CD4-positive, alpha-beta T cell (primary cell): ENCODE measurements at regions not wholly inside any gene's neighbourhood (a gene's known extent, or its start where the extent isn't known, plus 50 kb on each side); places are given as distances from the start of the nearest gene placed in this dataset.

Experiments
- ATAC-seq: fragments of 200-7000 bp; cut with Tn5 transposase; one replicate; pipeline ENCODE4 v1.10.0; 2022; ENCODE audit warnings: mild to moderate bottlenecking; ENCODE audit not compliant: poor library complexity
- CTCF ChIA-PET: fragments of 350-600 bp; sonication (Branson Sonifier 250); formaldehyde crosslinking; loops from one replicate; lab custom pipeline; 2021; ENCODE audit warnings: antibody characterized with exemption, inconsistent platforms; lab: Charles Lee
- POLR2A ChIA-PET: fragments of 350-600 bp; sonication (Branson Sonifier 250); formaldehyde crosslinking; loops from one replicate; lab custom pipeline; 2021; ENCODE audit warnings: antibody characterized with exemption, inconsistent platforms; lab: Charles Lee
- DNase-seq, 14 experiments: peaks; one replicate each; pipeline ENCODE4 v3.0.0-alpha.2; 2013 to 2020; ENCODE audit warnings: mixed read lengths in 2 of 14
- H3K27ac ChIP-seq, 2 donors: one replicate each; pipeline versions ENCODE4 v1.5.1 to v1.7.0; 2013; ENCODE audit warnings: low read length in 2 of 2, low read depth in 1 of 2, mild to moderate bottlenecking in 1 of 2
- H3K27me3 ChIP-seq, 2 experiments: 1 replicate in 1 of 2; 2 replicates in 1 of 2; pipeline versions ENCODE4 v1.6.1 to v1.7.0; 2013; ENCODE audit warnings: low read length in 2 of 2, control low read depth in 1 of 2, mild to moderate bottlenecking in 1 of 2, moderate library complexity in 1 of 2; ENCODE audit not compliant: insufficient read depth in 2 of 2, control insufficient read depth in 1 of 2
- H3K36me3 ChIP-seq: one replicate; pipeline ENCODE4 v1.6.1; 2013; ENCODE audit warnings: low read length, control low read depth; ENCODE audit not compliant: insufficient read depth
- H3K4me1 ChIP-seq: one replicate; pipeline ENCODE4 v1.6.1; 2013; ENCODE audit warnings: low read length, control low read depth; ENCODE audit not compliant: insufficient read depth
- H3K4me3 ChIP-seq: one replicate; pipeline ENCODE4 v1.5.1; 2013; ENCODE audit warnings: mild to moderate bottlenecking, low read length, moderate library complexity
- H3K9me3 ChIP-seq, 2 experiments: 1 replicate in 1 of 2; 2 replicates in 1 of 2; pipeline versions ENCODE4 v1.6.1 to v1.7.0; 2013; ENCODE audit warnings: low read length in 2 of 2, mild to moderate bottlenecking in 2 of 2, control low read depth in 1 of 2, moderate library complexity in 1 of 2; ENCODE audit not compliant: control insufficient read depth in 1 of 2, insufficient read depth in 1 of 2
- H3K27ac Mint-ChIP-seq: one replicate; pipeline ENCODE4 v1.8.0; 2020; ENCODE audit warnings: mixed read lengths
- H3K27me3 Mint-ChIP-seq: one replicate; pipeline ENCODE4 v1.8.0; 2021; ENCODE audit warnings: mixed read lengths
- H3K36me3 Mint-ChIP-seq: one replicate; pipeline ENCODE4 v1.8.0; 2021; ENCODE audit warnings: low read depth, mixed read lengths
- H3K4me1 Mint-ChIP-seq: one replicate; pipeline ENCODE4 v1.8.0; 2021; ENCODE audit warnings: low read depth, mixed read lengths
- H3K4me3 Mint-ChIP-seq: one replicate; pipeline ENCODE4 v1.8.0; 2020; ENCODE audit warnings: mild to moderate bottlenecking, mixed read lengths
- H3K9me3 Mint-ChIP-seq: one replicate; pipeline ENCODE4 v1.8.0; 2020; ENCODE audit warnings: mixed read lengths
- intact Hi-C, 2 experiments: fragments of 100-400 bp; cut with DNase I in 1 of 2; cut with micrococcal nuclease in 1 of 2; formaldehyde crosslinking; loops; one replicate each; pipeline versions ENCODE4 v1.15.1 to v1.9.0; 2023 to 2025; cut with DNase I, micrococcal nuclease
- TF ChIP-seq, protein P1 (sequence below): fragments of 200-600 bp; IDR thresholded peaks from one replicate; pipeline ENCODE4 v1.8.0; 2022; ENCODE audit warnings: antibody characterized with exemption, mild to moderate bottlenecking

GRCh38 chr17:69874175-69874670 lies 200.8 kb upstream of the KCNJ16 start:
- peaks cover 5% of the 10 kb centered on the region for H3K9me3 Mint-ChIP-seq
- H3K4me1 Mint-ChIP-seq: no peaks in the 10 kb centered on the region
- H3K36me3 Mint-ChIP-seq: no peaks in the 10 kb centered on the region
- ChIA-PET CTCF (interaction anchor here (1.1 kb wide), 1 partner anchor 34 kb away, joined by 3 read pairs; no protein-coding TSS in a partner anchor), POLR2A (no interaction called here)
- TF ChIP-seq, protein P1, sequence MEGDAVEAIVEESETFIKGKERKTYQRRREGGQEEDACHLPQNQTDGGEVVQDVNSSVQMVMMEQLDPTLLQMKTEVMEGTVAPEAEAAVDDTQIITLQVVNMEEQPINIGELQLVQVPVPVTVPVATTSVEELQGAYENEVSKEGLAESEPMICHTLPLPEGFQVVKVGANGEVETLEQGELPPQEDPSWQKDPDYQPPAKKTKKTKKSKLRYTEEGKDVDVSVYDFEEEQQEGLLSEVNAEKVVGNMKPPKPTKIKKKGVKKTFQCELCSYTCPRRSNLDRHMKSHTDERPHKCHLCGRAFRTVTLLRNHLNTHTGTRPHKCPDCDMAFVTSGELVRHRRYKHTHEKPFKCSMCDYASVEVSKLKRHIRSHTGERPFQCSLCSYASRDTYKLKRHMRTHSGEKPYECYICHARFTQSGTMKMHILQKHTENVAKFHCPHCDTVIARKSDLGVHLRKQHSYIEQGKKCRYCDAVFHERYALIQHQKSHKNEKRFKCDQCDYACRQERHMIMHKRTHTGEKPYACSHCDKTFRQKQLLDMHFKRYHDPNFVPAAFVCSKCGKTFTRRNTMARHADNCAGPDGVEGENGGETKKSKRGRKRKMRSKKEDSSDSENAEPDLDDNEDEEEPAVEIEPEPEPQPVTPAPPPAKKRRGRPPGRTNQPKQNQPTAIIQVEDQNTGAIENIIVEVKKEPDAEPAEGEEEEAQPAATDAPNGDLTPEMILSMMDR: no peak
- Histone ChIP-seq H3K27me3 (no peaks in the 10 kb centered on the region), H3K9me3 (no peaks in the 10 kb centered on the region), H3K27ac (no peak overlapping the region), H3K36me3 (no peaks in the 10 kb centered on the region), H3K4me3 (no peak overlapping the region), H3K4me1 (no peaks in the 10 kb centered on the region)
- H3K4me3 Mint-ChIP-seq: no peak overlapping the region
- intact Hi-C loops: no loop called here
- H3K27me3 Mint-ChIP-seq: no peaks in the 10 kb centered on the region
- DNase-seq (no peak), ATAC-seq (no peak)
- H3K27ac Mint-ChIP-seq: no peak overlapping the region

- ATAC-seq: no peak
- peaks cover 5% of the 10 kb centered on the region for H3K9me3 Mint-ChIP-seq
- no peak overlapping the region for H3K27ac Mint-ChIP-seq
- H3K36me3 Mint-ChIP-seq: no peaks in the 10 kb centered on the region
- POLR2A ChIA-PET: no interaction called here
- Histone ChIP-seq H3K9me3 (no peaks in the 10 kb centered on the region), H3K4me1 (no peaks in the 10 kb centered on the region), H3K27me3 (no peaks in the 10 kb centered on the region), H3K4me3 (no peak overlapping the region), H3K36me3 (no peaks in the 10 kb centered on the region), H3K27ac (no peak overlapping the region)
- no peaks in the 10 kb centered on the region for H3K4me1 Mint-ChIP-seq
- intact Hi-C loops: no loop called here
- TF ChIP-seq, protein P1: no peak
- no peak overlapping the region for H3K4me3 Mint-ChIP-seq
- CTCF ChIA-PET: no interaction called here
- DNase-seq: no peak
- no peaks in the 10 kb centered on the region for H3K27me3 Mint-ChIP-seq
These were observed 198.3 kb upstream of the KCNJ16 start for GRCh38 chr17:69876757-69877156.

DNA sequence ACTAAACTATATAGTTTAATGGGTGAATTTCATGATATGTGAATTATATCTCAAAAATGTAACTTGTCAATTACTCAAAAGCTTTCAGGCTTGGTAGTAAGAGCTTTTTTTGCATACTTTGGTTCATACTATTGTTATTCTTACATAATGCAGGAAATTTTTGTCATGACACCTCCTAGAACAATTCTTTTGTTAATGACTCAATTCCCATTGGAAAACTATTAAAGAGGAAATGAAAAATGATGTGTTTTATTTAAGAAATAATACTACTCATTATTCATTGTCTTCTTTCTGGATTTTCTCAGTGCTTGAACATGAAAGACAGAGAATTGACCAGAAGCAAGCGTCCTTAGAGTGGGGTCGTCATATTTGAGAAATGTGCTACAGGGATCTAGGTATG lies 196.4 kb upstream of the KCNJ16 start:
- Mint-ChIP-seq H3K4me3 (no peak overlapping the region), H3K27ac (no peak overlapping the region), H3K4me1 (no peaks in the 10 kb centered on the region), H3K27me3 (no peaks in the 10 kb centered on the region), H3K9me3 (peaks cover 3% of the 10 kb centered on the region), H3K36me3 (no peaks in the 10 kb centered on the region)
- TF ChIP-seq, protein P1: no peak
- POLR2A ChIA-PET: no interaction called here
- ATAC-seq (no peak), DNase-seq (no peak)
- H3K4me3 ChIP-seq: no peak overlapping the region
- H3K27me3 ChIP-seq: no peaks in the 10 kb centered on the region
- intact Hi-C loops: no loop called here
- H3K4me1 ChIP-seq: no peaks in the 10 kb centered on the region
- H3K9me3 ChIP-seq: no peaks in the 10 kb centered on the region
- no peak overlapping the region for H3K27ac ChIP-seq
- H3K36me3 ChIP-seq: no peaks in the 10 kb centered on the region
- CTCF ChIA-PET: no interaction called here
